ENCODE measurements at regions not wholly inside any gene's neighbourhood (a gene's known extent, or its start where the extent isn't known, plus 50 kb on each side); places are given as distances from the start of the nearest gene placed in this dataset.

DNA sequence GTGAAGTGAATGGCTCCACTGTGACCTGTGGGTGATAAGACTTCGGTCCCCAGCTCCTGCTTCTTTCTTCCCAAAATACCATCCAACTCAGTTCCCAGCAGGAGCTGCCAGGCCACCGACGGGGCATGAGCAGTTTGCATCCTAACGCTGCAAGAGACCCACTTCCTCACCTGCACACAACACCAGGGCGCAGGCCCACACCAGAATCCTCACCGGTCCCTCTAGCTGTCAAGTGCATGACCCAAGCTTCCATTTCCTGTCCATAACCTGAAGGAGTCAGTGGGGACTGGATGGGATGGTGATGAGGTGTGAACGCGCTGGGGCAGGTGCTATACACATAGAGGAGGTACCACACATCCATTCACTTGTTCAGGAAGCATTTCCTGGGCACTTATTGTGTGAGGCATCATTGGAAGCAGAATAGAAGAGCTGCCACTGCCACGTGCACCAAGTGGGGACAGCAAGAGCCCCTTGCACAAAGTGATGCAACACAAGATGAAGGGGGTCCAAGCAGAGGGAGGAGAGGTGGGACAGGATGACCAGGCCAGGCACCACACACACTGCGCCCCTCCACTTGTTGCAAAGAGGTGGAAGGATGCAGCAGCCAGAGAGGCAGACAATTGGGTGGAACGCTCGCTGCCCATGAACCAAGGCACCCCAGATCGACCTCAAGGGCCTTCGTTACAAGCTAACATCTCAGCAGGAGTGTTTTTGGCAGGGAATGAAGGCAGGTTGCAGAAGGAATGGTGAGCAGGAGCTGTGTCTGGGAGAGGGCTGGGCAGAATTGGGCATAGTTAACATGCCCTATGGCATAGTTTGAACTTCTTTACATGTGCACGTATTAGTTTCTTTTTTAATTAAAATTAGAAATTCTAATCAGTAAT lies 605.8 kb upstream of the MGMT start:
- TF ChIP-seq CTCF (IDR thresholded peaks at IDR 0.05; ENCODE audit: insufficient read depth, low read depth, low read length, missing control alignments), result no peak
- DNase-seq (ENCODE audit: low read depth), result no peak
- no peak overlapping the region for H3K4me3 ChIP-seq (ENCODE audit: low read length)

DNA sequence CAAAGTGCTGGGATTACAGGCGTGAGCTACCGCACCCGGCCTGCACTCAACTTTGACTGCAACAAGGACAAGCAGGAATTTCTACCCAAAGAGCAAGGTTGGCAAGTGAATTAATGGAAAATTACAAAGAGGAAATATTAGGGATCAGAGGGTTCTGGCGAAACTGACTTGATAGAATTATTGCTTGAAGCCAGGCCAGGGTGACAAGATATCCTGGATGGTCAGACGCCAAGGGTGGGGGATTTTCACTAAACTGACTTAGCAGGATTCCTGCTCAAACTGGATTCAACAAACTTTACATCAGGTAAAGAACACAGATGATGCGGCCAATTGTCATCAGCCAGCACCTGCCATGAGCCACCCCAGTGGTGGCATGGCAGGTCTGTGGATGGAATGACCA lies 603.6 kb upstream of the MGMT start:
- H3K4me3 ChIP-seq (ENCODE audit: low read length), result no peak overlapping the region

DNA sequence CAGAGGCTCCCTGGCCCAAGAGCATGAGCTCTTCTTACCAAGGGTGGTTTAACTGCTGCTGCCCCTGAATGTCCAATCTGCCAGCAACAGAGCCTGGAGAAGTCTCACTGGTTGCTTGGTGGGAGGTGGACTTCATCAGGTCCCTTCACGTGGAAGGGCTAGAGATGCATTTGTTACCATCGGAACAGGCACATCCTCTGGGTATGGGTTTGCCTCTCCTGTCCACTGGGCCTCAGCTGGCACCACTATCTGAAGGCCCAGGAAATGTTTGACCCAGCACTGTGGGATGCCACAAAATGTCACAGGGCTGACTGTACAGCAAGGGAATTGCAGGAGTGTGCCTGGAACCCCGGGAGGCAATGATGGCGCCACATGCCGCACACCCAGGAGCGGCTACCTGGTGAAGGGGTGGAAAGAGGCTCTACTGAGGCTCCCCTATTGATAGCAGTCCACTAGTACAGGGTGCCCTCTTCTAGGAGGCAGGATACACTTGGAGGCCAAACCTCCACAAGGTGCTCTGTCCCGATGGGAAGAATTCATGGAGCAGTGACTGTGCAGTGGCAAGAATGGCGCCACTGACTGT lies 603.1 kb upstream of the MGMT start:
- no peak for DNase-seq (ENCODE audit: low read depth)

More for the DNA sequence above, 603.6 kb upstream of the MGMT start:
- no peak for TF ChIP-seq CTCF (IDR thresholded peaks at IDR 0.05; ENCODE audit: insufficient read depth, low read depth, low read length, missing control alignments)
- no peak for DNase-seq (ENCODE audit: low read depth)

GRCh38 chr10:128864554-128865295 lies 602.3 kb upstream of the MGMT start:
- H3K4me3 ChIP-seq (ENCODE audit: low read length), result no peak overlapping the region
- TF ChIP-seq CTCF (IDR thresholded peaks at IDR 0.05; ENCODE audit: insufficient read depth, low read depth, low read length, missing control alignments), result no peak
- no peak for DNase-seq (ENCODE audit: low read depth)

More for the DNA sequence above, 603.1 kb upstream of the MGMT start:
- H3K4me3 ChIP-seq (ENCODE audit: low read length), result no peak overlapping the region
- no peak for TF ChIP-seq CTCF (IDR thresholded peaks at IDR 0.05; ENCODE audit: insufficient read depth, low read depth, low read length, missing control alignments)

GRCh38 chr10:128865436-128866195 lies 601.4 kb upstream of the MGMT start:
- no peak for DNase-seq (ENCODE audit: low read depth)
- no peak for TF ChIP-seq CTCF (IDR thresholded peaks at IDR 0.05; ENCODE audit: insufficient read depth, low read depth, low read length, missing control alignments)
- H3K4me3 ChIP-seq (ENCODE audit: low read length), result no peak overlapping the region

- H3K4me3 ChIP-seq (ENCODE audit: low read length), result no peak overlapping the region
- TF ChIP-seq CTCF (IDR thresholded peaks at IDR 0.05; ENCODE audit: insufficient read depth, low read depth, low read length, missing control alignments), result no peak
- no peak for DNase-seq (ENCODE audit: low read depth)
Measured at GRCh38 chr10:128866551-128866950, 600.5 kb upstream of the MGMT start.

Data from epithelial cell of esophagus (primary cell).